ENCODE measurements at regions not wholly inside any gene's neighbourhood (a gene's known extent, or its start where the extent isn't known, plus 50 kb on each side); places are given as distances from the start of the nearest gene placed in this dataset.

- TF ChIP-seq, protein P1, sequence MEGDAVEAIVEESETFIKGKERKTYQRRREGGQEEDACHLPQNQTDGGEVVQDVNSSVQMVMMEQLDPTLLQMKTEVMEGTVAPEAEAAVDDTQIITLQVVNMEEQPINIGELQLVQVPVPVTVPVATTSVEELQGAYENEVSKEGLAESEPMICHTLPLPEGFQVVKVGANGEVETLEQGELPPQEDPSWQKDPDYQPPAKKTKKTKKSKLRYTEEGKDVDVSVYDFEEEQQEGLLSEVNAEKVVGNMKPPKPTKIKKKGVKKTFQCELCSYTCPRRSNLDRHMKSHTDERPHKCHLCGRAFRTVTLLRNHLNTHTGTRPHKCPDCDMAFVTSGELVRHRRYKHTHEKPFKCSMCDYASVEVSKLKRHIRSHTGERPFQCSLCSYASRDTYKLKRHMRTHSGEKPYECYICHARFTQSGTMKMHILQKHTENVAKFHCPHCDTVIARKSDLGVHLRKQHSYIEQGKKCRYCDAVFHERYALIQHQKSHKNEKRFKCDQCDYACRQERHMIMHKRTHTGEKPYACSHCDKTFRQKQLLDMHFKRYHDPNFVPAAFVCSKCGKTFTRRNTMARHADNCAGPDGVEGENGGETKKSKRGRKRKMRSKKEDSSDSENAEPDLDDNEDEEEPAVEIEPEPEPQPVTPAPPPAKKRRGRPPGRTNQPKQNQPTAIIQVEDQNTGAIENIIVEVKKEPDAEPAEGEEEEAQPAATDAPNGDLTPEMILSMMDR (conservative IDR thresholded peaks at IDR 0.05; ENCODE audit: low read depth, low read length): no peak
- TF ChIP-seq EZH2 (IDR thresholded peaks at IDR 0.05; ENCODE audit: low read length, unreplicated experiment) (no peak), EZH2phosphoT487 (IDR thresholded peaks at IDR 0.05; ENCODE audit: borderline replicate concordance, low read length) (no peak)
Measured at GRCh38 chr2:6024229-6024628, 332.0 kb downstream of the SOX11 start.
